ENCODE measurements at regions not wholly inside any gene's neighbourhood (a gene's known extent, or its start where the extent isn't known, plus 50 kb on each side); places are given as distances from the start of the nearest gene placed in this dataset.

- H3K4me3 ChIP-seq, result no peak overlapping the region
- no peak for DNase-seq
- no peak overlapping the region for H3K27ac ChIP-seq
Measured at GRCh38 chr1:30188999-30189398, 534.4 kb downstream of the MATN1 start.

DNA sequence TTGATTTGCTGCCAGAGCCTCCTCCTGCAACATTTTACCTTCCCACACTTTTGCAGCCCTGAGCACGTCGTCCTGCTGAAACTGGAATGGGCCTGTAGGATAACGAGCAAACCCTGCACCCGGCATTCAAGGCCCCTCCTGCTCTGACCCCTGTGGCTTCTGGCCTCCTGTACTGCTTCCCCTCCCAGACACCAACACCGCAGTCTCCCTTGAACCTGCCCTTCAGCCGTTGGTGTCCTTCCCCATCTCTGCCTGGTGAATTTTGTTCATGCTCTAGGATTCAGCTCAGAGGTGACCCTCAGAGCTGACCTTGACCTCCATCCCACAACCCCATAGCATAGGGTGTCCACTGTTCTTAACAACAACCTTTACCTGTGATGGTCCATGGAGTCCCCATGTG, 535.1 kb downstream of the MATN1 start:
- Histone ChIP-seq H3K36me3 (no peaks in the 10 kb centered on the region), H3K4me1 (peaks cover 10% of the 10 kb centered on the region), H3K9me3 (replicated peaks) (no peaks in the 10 kb centered on the region), H3K27ac (no peak overlapping the region), H3K27me3 (no peaks in the 10 kb centered on the region), H3K4me3 (no peak overlapping the region)
- no peak for DNase-seq

More at GRCh38 chr1:30188999-30189398, 534.4 kb downstream of the MATN1 start:
- no peaks in the 10 kb centered on the region for H3K36me3 ChIP-seq
- H3K9me3 ChIP-seq (replicated peaks), result no peaks in the 10 kb centered on the region
- peaks cover 11% of the 10 kb centered on the region for H3K4me1 ChIP-seq
- no peaks in the 10 kb centered on the region for H3K27me3 ChIP-seq

GRCh38 chr1:30187413-30188023, 535.9 kb downstream of the MATN1 start:
- H3K9me3 ChIP-seq (replicated peaks), result no peaks in the 10 kb centered on the region
- no peak overlapping the region for H3K4me3 ChIP-seq
- peaks cover 10% of the 10 kb centered on the region for H3K4me1 ChIP-seq
- H3K27me3 ChIP-seq, result no peaks in the 10 kb centered on the region
- no peak overlapping the region for H3K27ac ChIP-seq
- H3K36me3 ChIP-seq, result no peaks in the 10 kb centered on the region
- no peak for DNase-seq

DNA sequence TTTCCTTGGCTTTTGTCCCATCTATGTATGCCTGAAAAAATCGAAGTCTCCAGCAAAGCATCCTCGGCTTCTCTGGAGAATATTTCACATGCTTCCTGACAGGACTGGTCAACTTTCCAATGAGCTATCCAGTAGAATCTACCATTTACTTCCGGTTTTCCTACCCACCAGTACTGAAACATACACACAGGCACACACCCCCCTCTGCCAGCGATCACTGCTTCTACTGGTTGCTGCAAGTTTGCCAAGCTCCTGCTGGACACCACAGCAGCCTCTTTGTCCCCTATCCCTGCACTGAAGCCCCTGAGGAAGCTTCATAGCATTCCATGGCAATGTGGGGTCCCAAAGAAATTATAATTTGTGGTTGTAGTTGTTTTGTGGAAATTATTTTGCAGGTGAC, 536.8 kb downstream of the MATN1 start:
- no peak overlapping the region for H3K4me3 ChIP-seq

DNA sequence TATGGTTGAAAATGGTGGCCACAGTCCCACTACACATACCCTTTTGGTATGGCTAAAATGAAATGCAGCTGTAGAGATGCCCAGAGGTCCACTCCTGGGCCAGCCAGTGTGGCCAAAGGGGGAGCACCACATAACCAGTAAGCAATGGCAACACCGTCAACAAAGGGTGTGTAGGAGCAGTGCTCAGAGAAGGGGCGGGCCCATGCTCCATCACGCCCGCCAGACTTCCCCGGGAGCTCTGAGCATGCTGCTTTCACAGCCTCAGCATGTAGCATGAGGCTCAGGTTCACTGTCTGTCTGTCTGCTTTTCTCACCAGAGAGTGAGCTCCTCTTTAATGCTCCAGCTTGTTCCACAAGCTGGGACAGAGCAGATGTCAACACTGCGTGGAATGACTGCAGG, 537.6 kb downstream of the MATN1 start:
- H3K9me3 ChIP-seq (replicated peaks), result no peaks in the 10 kb centered on the region
- no peaks in the 10 kb centered on the region for H3K27me3 ChIP-seq
- peaks cover 7% of the 10 kb centered on the region for H3K4me1 ChIP-seq
- no peaks in the 10 kb centered on the region for H3K36me3 ChIP-seq
- H3K27ac ChIP-seq, result no peak overlapping the region
- H3K4me3 ChIP-seq, result no peak overlapping the region
- DNase-seq, result no peak

More for the DNA sequence above, 536.8 kb downstream of the MATN1 start:
- Histone ChIP-seq H3K4me1 (peaks cover 10% of the 10 kb centered on the region), H3K27me3 (no peaks in the 10 kb centered on the region), H3K9me3 (replicated peaks) (no peaks in the 10 kb centered on the region), H3K27ac (no peak overlapping the region), H3K36me3 (no peaks in the 10 kb centered on the region)
- no peak for DNase-seq

DNA sequence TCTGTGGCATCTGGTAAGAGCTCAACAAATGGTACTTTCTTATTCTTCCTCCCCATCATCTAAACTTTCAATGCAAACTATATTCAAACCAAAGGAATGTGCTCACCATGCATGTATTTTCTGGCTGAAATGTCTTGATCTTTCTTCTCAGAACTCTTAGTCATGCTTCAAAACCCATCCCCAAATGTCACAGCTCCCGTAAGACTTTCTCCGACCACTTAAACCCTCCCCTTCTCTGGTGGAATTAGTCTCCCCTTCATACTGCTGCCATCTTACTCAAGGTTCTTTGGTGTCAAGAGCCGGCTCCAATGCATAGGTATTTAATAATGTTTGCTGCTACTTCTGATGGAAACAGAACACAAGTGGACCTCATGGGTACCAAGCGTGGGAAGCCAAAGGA, 538.1 kb downstream of the MATN1 start:
- DNase-seq, result no peak
- Histone ChIP-seq H3K36me3 (no peaks in the 10 kb centered on the region), H3K27ac (no peak overlapping the region), H3K4me1 (peaks cover 2% of the 10 kb centered on the region; the same call in 1 of the 2 replicates), H3K9me3 (replicated peaks) (no peaks in the 10 kb centered on the region), H3K4me3 (no peak overlapping the region), H3K27me3 (no peaks in the 10 kb centered on the region)

- Histone ChIP-seq H3K4me1 (no peaks in the 10 kb centered on the region), H3K9me3 (replicated peaks) (no peaks in the 10 kb centered on the region), H3K27me3 (no peaks in the 10 kb centered on the region), H3K27ac (no peak overlapping the region), H3K4me3 (no peak overlapping the region), H3K36me3 (no peaks in the 10 kb centered on the region)
- no peak for DNase-seq
Measured at GRCh38 chr1:30184393-30185141, 538.8 kb downstream of the MATN1 start.

DNA sequence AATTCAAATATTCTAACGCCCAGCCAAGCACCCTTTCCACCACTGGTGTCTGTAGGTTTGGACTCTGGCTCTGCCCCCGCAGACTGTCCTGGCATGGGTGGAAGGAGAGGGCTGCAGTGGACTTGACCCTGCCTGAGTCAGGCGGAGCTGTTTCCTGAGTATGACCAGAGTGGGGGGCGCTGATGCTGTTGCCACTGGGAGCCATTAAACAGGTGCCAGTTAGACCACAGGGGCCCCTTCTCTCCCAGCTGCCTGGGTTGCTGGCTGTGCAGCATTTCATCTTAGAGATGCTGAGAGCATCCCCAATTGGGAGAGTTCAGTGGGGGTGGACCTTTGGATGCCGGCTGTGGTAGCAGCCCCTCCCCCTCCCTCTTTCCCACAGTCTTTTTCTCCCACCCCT, 539.5 kb downstream of the MATN1 start:
- Histone ChIP-seq H3K36me3 (no peaks in the 10 kb centered on the region), H3K4me1 (no peaks in the 10 kb centered on the region), H3K27ac (no peak overlapping the region), H3K27me3 (no peaks in the 10 kb centered on the region), H3K4me3 (no peak overlapping the region), H3K9me3 (replicated peaks) (no peaks in the 10 kb centered on the region)
- DNase-seq, result no peak

DNA sequence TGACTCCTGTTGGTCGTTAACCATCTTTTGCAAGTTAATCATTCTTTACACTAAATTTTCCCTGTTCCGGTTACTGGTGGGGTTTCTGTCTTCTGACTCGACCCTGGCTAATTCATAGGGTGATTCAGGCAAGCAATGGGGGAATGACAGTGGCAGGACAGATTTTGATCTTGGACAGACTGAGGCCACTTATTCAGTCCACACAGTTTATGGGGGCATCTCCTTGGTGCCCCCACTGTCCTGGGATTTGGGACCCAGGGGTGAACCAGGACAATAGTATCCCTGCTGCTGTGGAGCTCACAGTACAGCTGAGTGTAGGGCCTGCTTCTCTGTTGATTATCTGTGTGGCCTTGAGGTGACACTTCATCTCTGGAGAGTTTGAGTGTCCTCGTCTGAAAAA, 540.4 kb downstream of the MATN1 start:
- DNase-seq, result no peak
- H3K27ac ChIP-seq, result no peak overlapping the region
- H3K4me3 ChIP-seq, result no peak overlapping the region
- H3K9me3 ChIP-seq (replicated peaks), result no peaks in the 10 kb centered on the region
- H3K4me1 ChIP-seq, result no peaks in the 10 kb centered on the region
- no peaks in the 10 kb centered on the region for H3K27me3 ChIP-seq
- no peaks in the 10 kb centered on the region for H3K36me3 ChIP-seq

DNA sequence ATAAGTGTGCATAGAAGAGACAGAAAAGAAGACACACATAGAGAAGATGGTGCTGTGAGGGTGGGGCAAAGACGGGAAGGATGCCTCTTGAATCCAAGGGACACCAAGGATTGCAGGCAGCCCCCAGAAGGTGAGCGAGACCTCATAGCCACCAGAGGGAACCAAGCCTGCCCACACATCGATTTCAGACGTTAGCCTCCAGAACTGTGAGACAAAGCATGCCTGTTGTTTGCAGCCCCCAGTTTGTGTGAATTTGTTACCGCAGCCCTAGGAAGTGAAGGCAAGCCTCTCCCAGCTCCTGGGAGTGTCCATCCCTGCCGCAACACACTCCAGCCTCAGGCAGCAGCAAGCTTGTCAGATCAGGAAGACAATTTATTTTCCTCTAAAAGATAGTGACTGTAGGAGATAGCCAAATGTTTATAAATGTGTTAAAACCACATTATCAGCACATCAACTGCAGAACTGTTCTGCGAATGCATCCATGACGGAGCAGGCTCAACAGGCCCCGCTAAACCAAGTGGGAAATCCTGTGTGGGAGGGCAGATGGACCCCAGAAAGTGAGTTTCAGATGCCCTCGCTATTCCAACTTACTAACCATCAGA, 543.3 kb downstream of the MATN1 start:
- H3K27ac ChIP-seq, result no peak overlapping the region
- H3K27me3 ChIP-seq, result no peaks in the 10 kb centered on the region
- no peak overlapping the region for H3K4me3 ChIP-seq
- no peak for DNase-seq
- H3K4me1 ChIP-seq, result no peaks in the 10 kb centered on the region
- H3K36me3 ChIP-seq, result no peaks in the 10 kb centered on the region
- H3K9me3 ChIP-seq (replicated peaks), result no peaks in the 10 kb centered on the region

DNA sequence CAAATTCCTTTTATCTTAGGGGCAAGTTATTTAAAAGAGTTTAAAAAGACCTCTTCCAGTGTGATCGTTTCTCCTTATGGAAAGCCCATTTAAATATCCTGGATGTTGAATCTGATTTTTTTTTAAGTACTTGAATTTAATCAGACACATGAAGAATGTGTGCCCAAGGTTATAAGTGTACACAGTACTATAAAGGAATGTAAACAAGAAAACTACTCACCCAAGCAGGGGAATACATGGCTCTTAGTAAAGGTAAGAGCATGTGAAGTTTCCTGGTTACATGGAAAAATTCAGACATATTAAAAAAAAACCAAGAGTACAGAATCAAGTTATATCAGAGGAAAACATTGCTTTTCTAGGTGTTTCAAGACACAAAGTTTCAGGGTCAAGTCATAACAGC, 546.9 kb downstream of the MATN1 start:
- no peak overlapping the region for H3K27ac ChIP-seq
- H3K36me3 ChIP-seq, result no peaks in the 10 kb centered on the region

GRCh38 chr1:30174499-30174898, 548.9 kb downstream of the MATN1 start:
- no peak overlapping the region for H3K4me3 ChIP-seq
- H3K4me1 ChIP-seq, result no peaks in the 10 kb centered on the region
- no peak overlapping the region for H3K27ac ChIP-seq
- H3K9me3 ChIP-seq (replicated peaks), result no peaks in the 10 kb centered on the region
- no peak for DNase-seq
- no peaks in the 10 kb centered on the region for H3K36me3 ChIP-seq
- H3K27me3 ChIP-seq, result no peaks in the 10 kb centered on the region

More for the DNA sequence above, 546.9 kb downstream of the MATN1 start:
- no peaks in the 10 kb centered on the region for H3K4me1 ChIP-seq
- H3K27me3 ChIP-seq, result no peaks in the 10 kb centered on the region
- no peak for DNase-seq
- H3K4me3 ChIP-seq, result no peak overlapping the region
- no peaks in the 10 kb centered on the region for H3K9me3 ChIP-seq (replicated peaks)

DNA sequence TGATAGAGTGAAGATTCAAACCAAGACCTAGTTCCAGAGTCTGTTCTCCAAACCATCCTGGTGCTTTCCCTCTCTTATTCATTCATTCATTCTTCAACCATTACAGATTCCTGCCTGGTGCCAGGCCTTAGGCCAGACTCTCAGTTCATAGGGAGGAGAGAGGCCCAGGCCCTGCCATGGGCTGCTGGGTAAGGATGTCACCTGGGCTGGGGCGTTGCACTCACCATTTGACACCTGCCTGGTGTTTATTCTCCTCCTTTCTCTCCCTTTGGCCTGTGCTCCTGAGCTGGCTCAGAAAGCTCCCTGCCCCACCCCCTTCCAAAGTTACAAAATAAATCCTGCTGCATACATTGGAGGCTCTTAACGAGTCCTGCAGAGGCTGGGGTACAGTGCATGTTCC, 549.8 kb downstream of the MATN1 start:
- H3K9me3 ChIP-seq (replicated peaks), result no peaks in the 10 kb centered on the region
- H3K36me3 ChIP-seq, result no peaks in the 10 kb centered on the region
- H3K27me3 ChIP-seq, result no peaks in the 10 kb centered on the region
- no peaks in the 10 kb centered on the region for H3K4me1 ChIP-seq
- no peak overlapping the region for H3K27ac ChIP-seq
- no peak for DNase-seq
- H3K4me3 ChIP-seq, result no peak overlapping the region

DNA sequence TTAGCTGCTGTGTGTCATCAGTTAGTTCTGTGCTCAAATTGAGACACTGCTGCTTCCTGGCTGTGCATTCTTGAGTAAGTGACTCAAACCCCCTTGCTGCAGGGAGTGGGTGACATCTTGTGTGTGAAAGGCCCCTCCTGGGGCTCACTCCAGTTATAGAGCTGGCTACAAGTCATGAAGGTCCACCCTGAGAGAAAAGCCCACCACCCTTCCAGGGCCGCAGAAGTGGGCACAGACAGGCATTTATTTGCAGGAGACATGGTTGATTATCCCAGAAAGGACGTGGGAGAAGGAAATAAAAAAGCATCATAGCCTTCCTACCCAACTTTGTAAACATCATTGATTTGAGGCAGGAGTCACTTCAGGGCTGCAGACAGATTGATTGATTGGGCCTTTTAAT, 550.6 kb downstream of the MATN1 start:
- Histone ChIP-seq H3K4me3 (no peak overlapping the region), H3K9me3 (replicated peaks) (no peaks in the 10 kb centered on the region), H3K27me3 (no peaks in the 10 kb centered on the region), H3K36me3 (no peaks in the 10 kb centered on the region), H3K27ac (no peak overlapping the region), H3K4me1 (no peaks in the 10 kb centered on the region)
- no peak for DNase-seq

- H3K9me3 ChIP-seq (replicated peaks), result no peaks in the 10 kb centered on the region
- DNase-seq, result no peak
- no peak overlapping the region for H3K4me3 ChIP-seq
- H3K4me1 ChIP-seq, result no peaks in the 10 kb centered on the region
- no peaks in the 10 kb centered on the region for H3K27me3 ChIP-seq
- no peak overlapping the region for H3K27ac ChIP-seq
- H3K36me3 ChIP-seq, result no peaks in the 10 kb centered on the region
Measured at GRCh38 chr1:30172299-30172694, 551.1 kb downstream of the MATN1 start.
